T-helper 1 cell (primary cell): ENCODE measurements at regions not wholly inside any gene's neighbourhood (a gene's known extent, or its start where the extent isn't known, plus 50 kb on each side); places are given as distances from the start of the nearest gene placed in this dataset.

Experiments
- DNase-seq, 5 donors: peaks; one replicate each; pipeline ENCODE4 v3.0.0-alpha.2; 2012 to 2020

GRCh38 chr13:27370305-27370872 is 54.0 kb upstream of the GTF3A start:
- DNase-seq, result no peak

GRCh38 chr13:27371932-27372331 is 52.5 kb upstream of the GTF3A start:
- DNase-seq, result no peak

GRCh38 chr13:27372896-27373295 is 51.5 kb upstream of the GTF3A start:
- DNase-seq, result no peak

- no peak for DNase-seq
These were observed 50.2 kb upstream of the GTF3A start for GRCh38 chr13:27374126-27374613.
